ENCODE measurements at regions not wholly inside any gene's neighbourhood (a gene's known extent, or its start where the extent isn't known, plus 50 kb on each side); places are given as distances from the start of the nearest gene placed in this dataset.
"Not testable (repeated sequence)": the region's sequence is repeated elsewhere in the genome, so short reads cannot be mapped to it uniquely, and the experiment has no call there.

GRCh38 chr2:111482987-111483679 is 362.4 kb downstream of the BCL2L11 start:
- TF ChIP-seq, protein P1, sequence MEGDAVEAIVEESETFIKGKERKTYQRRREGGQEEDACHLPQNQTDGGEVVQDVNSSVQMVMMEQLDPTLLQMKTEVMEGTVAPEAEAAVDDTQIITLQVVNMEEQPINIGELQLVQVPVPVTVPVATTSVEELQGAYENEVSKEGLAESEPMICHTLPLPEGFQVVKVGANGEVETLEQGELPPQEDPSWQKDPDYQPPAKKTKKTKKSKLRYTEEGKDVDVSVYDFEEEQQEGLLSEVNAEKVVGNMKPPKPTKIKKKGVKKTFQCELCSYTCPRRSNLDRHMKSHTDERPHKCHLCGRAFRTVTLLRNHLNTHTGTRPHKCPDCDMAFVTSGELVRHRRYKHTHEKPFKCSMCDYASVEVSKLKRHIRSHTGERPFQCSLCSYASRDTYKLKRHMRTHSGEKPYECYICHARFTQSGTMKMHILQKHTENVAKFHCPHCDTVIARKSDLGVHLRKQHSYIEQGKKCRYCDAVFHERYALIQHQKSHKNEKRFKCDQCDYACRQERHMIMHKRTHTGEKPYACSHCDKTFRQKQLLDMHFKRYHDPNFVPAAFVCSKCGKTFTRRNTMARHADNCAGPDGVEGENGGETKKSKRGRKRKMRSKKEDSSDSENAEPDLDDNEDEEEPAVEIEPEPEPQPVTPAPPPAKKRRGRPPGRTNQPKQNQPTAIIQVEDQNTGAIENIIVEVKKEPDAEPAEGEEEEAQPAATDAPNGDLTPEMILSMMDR (conservative IDR thresholded peaks at IDR 0.05; ENCODE audit: low read length): peak; percentile 49; the same call in 1 of the 2 replicates
- not testable (repeated sequence) for TF ChIP-seq EZH2phosphoT487 (IDR thresholded peaks at IDR 0.05; ENCODE audit: borderline replicate concordance, low read depth, low read length)
